Omental fat pad (tissue), 3 donors: ENCODE measurements at regions not wholly inside any gene's neighbourhood (a gene's known extent, or its start where the extent isn't known, plus 50 kb on each side); places are given as distances from the start of the nearest gene placed in this dataset.
A peak's percentile ranks its signal among the peaks of the same experiment; 100 is the strongest.

Source experiments
- ATAC-seq: fragments of 150-250 bp; one replicate; pipeline ENCODE4 v1.9.1; 2016; ENCODE audit warnings: mild to moderate bottlenecking, moderate library complexity; ENCODE audit not compliant: low FRiP score
- DNase-seq: peaks from one replicate; pipeline ENCODE4 v3.0.0-alpha.2; 2019; ENCODE audit warnings: low spot score
- CTCF ChIP-seq, 3 donors: fragments of 450-650 bp; IDR thresholded peaks; one replicate each; pipeline ENCODE4 v1.5.1; 2016 to 2017; ENCODE audit warnings: antibody characterized with exemption in 3 of 3, mild to moderate bottlenecking in 3 of 3, moderate library complexity in 2 of 3

- ATAC-seq, result no peak
- TF ChIP-seq CTCF (IDR thresholded peaks at IDR 0.05), result no peak
- DNase-seq, result no peak
These were observed 241.5 kb upstream of the PITRM1 start for GRCh38 chr10:3413937-3414666.

DNA sequence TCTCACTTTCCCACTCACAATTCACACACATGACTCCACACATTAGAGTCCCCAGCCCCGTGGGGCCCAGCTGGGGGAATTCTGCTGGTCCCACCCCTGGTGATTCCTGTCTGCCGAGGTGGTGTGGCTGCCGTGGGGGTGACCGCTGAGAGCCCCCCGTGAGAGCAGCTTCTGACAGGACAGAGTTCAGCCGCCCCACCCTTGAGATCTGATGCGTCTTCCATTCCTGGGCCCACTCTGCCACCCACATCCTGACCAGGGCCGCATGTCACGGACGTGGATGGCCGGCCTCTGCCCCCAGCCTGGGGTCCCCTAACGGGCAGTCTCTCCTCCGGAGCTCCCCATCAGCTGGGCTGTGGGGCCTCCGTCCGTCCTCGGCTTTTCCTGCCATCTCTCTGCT is 240.1 kb upstream of the PITRM1 start:
- DNase-seq (no peak), ATAC-seq (no peak)
- no peak for TF ChIP-seq CTCF (IDR thresholded peaks at IDR 0.05)

DNA sequence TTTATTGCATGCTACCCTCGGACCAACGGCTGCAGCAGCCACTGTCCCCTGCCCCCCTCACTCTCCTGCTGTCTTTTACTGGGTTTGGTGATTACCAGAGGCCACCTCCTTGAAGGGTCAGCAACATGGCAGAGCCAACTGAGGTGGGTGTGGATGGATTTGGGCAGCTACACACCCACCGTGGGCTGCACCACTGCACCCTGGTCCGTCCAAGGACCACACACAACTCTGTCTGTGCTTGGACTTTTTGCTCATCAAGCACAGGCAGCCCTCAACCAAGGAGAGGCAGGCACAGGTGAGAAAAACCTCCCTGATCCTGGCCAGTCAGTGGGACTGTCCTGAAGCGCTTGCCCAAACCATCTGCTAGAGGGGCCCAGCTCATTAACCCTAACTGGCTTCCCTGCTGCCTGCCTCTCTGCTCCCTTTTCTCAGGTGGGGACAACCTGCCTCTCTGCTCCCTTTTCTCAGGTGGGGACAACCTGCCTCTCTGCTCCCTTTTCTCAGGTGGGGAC is 239.5 kb upstream of the PITRM1 start:
- DNase-seq (no peak), ATAC-seq (no peak)
- no peak for TF ChIP-seq CTCF (IDR thresholded peaks at IDR 0.05)

DNA sequence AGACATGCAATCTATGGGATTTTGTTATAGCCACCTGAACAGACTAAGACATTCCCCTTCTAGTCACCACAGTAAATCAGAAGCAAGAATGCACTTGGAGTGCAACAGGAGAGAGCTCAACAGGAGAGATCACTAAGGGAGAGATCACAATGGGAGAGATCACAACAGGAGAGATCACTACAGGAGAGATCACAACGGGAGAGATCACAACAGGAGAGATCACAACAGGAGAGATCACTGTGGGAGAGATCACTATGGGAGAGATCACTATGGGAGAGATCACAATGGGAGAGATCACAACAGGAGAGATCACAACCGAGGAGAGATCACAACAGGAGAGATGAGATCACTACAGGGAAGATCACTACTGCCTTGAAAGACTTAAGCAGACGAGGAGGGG is 238.5 kb upstream of the PITRM1 start:
- no peak for DNase-seq
- no peak for TF ChIP-seq CTCF (IDR thresholded peaks at IDR 0.05)
- peak; percentile 64 for ATAC-seq

DNA sequence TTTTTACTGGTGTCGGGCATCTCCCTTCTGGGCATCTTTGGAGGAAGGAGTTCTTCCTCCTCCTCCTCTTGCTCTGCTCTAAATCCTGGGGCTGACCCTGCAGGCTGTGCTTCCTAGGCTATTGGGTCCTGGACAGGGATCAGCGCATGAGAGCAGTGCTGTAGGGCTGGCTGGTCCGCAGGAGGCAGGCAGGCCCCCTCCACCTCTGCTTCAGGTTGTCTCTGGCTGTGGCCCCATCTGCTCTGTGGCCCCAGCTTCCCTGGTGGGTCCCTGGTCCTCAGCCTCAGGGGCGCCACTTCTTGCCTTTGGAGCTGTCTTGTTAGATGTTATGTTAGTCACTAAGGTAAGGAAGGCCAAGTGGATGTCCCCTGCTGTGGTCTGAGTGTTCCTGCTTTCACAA is 237.3 kb upstream of the PITRM1 start:
- DNase-seq, result no peak
- no peak for ATAC-seq
- no peak for TF ChIP-seq CTCF (IDR thresholded peaks at IDR 0.05)

DNA sequence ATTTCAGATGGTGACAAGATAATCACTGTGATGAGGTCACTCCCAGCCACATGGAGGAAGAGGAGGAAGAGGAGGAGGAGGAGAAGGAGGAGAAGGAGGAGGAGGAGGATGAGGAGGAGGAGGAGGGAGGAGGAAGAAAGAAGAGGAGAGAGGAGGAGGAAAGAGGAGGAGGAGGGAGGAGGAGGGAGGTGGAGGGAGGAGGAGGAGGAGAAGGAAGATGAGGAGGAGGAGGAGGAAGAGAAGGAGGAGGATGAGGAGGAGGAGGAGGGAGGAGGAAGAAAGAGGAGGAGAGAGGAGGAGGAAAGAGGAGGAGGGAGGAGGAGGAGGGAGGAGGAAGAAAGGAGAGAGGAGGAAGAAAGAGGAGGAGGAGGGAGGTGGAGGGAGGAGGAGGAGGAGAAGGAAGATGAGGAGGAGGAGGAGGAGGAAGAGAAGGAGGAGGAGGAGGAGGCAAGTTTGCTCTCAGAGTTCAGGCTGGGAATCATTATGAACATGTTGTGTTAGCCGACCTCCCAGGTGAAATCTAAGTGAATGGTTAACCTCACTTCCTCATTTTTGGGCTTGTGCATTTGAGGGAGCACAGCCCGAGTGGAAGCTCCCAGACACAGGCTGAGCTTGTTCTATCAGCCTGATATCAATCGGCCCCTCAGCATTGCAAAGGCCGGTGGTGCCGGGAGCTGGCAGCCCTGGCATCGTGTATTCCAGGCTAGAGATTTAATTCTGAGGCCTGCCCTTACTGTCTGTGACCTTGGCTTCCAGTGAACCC is 236.2 kb upstream of the PITRM1 start:
- ATAC-seq, result no peak

More for the DNA sequence above, 236.2 kb upstream of the PITRM1 start:
- no peak for DNase-seq
- no peak for TF ChIP-seq CTCF (IDR thresholded peaks at IDR 0.05)
